ENCODE measurements at regions not wholly inside any gene's neighbourhood (a gene's known extent, or its start where the extent isn't known, plus 50 kb on each side); places are given as distances from the start of the nearest gene placed in this dataset.

DNA sequence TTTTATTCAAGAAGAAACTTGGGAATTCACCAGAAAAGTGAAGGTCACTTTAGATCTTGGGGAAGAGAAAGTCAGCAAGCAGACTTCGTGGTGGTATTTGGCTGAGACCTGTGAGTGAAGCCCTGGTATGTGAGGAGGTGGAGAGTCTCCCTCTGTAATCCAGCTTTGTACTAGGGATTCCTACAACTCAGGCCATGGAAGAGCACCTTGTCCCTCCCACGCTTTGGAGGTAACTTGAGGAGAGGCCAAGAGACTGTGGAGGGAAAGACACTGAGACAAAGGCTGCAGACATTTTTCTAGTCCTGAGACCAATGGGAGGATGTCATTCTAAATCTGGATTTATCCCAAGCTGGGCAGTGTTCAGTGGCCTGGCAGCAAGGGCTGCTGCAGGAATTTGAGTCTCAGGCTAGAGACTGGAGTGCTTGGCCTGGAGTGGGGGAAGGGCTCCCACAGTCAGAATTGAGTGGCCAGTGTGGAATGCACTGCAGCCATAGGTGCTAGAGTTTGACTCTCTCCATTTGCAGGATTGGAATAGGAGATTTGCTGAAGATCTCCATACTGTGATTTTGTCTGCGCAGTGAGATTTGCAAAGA lies 219.0 kb downstream of the ACTR3 start:
- TF ChIP-seq, protein P1, sequence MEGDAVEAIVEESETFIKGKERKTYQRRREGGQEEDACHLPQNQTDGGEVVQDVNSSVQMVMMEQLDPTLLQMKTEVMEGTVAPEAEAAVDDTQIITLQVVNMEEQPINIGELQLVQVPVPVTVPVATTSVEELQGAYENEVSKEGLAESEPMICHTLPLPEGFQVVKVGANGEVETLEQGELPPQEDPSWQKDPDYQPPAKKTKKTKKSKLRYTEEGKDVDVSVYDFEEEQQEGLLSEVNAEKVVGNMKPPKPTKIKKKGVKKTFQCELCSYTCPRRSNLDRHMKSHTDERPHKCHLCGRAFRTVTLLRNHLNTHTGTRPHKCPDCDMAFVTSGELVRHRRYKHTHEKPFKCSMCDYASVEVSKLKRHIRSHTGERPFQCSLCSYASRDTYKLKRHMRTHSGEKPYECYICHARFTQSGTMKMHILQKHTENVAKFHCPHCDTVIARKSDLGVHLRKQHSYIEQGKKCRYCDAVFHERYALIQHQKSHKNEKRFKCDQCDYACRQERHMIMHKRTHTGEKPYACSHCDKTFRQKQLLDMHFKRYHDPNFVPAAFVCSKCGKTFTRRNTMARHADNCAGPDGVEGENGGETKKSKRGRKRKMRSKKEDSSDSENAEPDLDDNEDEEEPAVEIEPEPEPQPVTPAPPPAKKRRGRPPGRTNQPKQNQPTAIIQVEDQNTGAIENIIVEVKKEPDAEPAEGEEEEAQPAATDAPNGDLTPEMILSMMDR (tag by site-specific recombination; IDR thresholded peaks at IDR 0.05): no peak
- TF ChIP-seq, protein P2, sequence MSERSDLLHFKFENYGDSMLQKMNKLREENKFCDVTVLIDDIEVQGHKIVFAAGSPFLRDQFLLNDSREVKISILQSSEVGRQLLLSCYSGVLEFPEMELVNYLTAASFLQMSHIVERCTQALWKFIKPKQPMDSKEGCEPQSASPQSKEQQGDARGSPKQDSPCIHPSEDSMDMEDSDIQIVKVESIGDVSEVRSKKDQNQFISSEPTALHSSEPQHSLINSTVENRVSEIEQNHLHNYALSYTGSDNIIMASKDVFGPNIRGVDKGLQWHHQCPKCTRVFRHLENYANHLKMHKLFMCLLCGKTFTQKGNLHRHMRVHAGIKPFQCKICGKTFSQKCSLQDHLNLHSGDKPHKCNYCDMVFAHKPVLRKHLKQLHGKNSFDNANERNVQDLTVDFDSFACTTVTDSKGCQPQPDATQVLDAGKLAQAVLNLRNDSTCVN (tag by site-specific recombination; optimal IDR thresholded peaks at IDR 0.05): no peak

Data from HEK293 (cell line).